ENCODE measurements at regions not wholly inside any gene's neighbourhood (a gene's known extent, or its start where the extent isn't known, plus 50 kb on each side); places are given as distances from the start of the nearest gene placed in this dataset.
A peak's percentile ranks its signal among the peaks of the same experiment; 100 is the strongest.
"Not testable (repeated sequence)": the region's sequence is repeated elsewhere in the genome, so short reads cannot be mapped to it uniquely, and the experiment has no call there.

GRCh38 chrX:144494074-144494473 is 610.2 kb downstream of the UBE2NL start:
- DNase-seq = peak; percentile 6

- DNase-seq = no peak
Measured at GRCh38 chrX:144531877-144532276, 648.0 kb downstream of the UBE2NL start.

- no peak for DNase-seq
Measured at GRCh38 chrX:144566592-144566991, 680.7 kb upstream of the SPANXN1 start.

- DNase-seq = no peak
Measured at GRCh38 chrX:144586756-144587155, 660.5 kb upstream of the SPANXN1 start.

GRCh38 chrX:144592036-144592435 is 655.3 kb upstream of the SPANXN1 start:
- no peak for DNase-seq

GRCh38 chrX:144601010-144601409 is 646.3 kb upstream of the SPANXN1 start:
- DNase-seq = no peak

GRCh38 chrX:144612076-144612475 is 635.2 kb upstream of the SPANXN1 start:
- DNase-seq = peak; percentile 8

- DNase-seq = no peak
Measured at GRCh38 chrX:144616317-144616716, 631.0 kb upstream of the SPANXN1 start.

GRCh38 chrX:144627947-144628346 is 619.4 kb upstream of the SPANXN1 start:
- DNase-seq = no peak

- not testable (repeated sequence) for DNase-seq
Measured at GRCh38 chrX:144634451-144634850, 612.9 kb upstream of the SPANXN1 start.

GRCh38 chrX:144637731-144638130 is 609.6 kb upstream of the SPANXN1 start:
- no peak for DNase-seq

GRCh38 chrX:144648788-144649187 is 598.5 kb upstream of the SPANXN1 start:
- no peak for DNase-seq

- no peak for DNase-seq
Measured at GRCh38 chrX:144681501-144681900, 565.8 kb upstream of the SPANXN1 start.

GRCh38 chrX:144683247-144683646 is 564.1 kb upstream of the SPANXN1 start:
- no peak for DNase-seq

GRCh38 chrX:144709841-144710240 is 537.5 kb upstream of the SPANXN1 start:
- DNase-seq = no peak

GRCh38 chrX:144715337-144715736 is 532.0 kb upstream of the SPANXN1 start:
- no peak for DNase-seq

GRCh38 chrX:144716187-144716586 is 531.1 kb upstream of the SPANXN1 start:
- DNase-seq = no peak

- DNase-seq = no peak
Measured at GRCh38 chrX:144717682-144718081, 529.6 kb upstream of the SPANXN1 start.

- no peak for DNase-seq
Measured at GRCh38 chrX:144722307-144722706, 525.0 kb upstream of the SPANXN1 start.

- no peak for DNase-seq
Measured at GRCh38 chrX:144730471-144730870, 516.8 kb upstream of the SPANXN1 start.

GRCh38 chrX:144732588-144732987 is 514.7 kb upstream of the SPANXN1 start:
- no peak for DNase-seq

GRCh38 chrX:144738246-144738645 is 509.1 kb upstream of the SPANXN1 start:
- no peak for DNase-seq

- no peak for DNase-seq
Measured at GRCh38 chrX:144768540-144768939, 478.8 kb upstream of the SPANXN1 start.

- DNase-seq = not testable (repeated sequence)
Measured at GRCh38 chrX:144783528-144783927, 463.8 kb upstream of the SPANXN1 start.

GRCh38 chrX:144790148-144790547 is 457.2 kb upstream of the SPANXN1 start:
- DNase-seq = no peak

- no peak for DNase-seq
Measured at GRCh38 chrX:144791298-144791697, 456.0 kb upstream of the SPANXN1 start.

Data from NCI-H2029 treated with DMSO at 0.1 percent for 48 hours (cell line).